Esophagus squamous epithelium (tissue), 4 donors: ENCODE measurements at regions not wholly inside any gene's neighbourhood (a gene's known extent, or its start where the extent isn't known, plus 50 kb on each side); places are given as distances from the start of the nearest gene placed in this dataset.

Source experiments
- CTCF ChIP-seq, 6 experiments: fragments of 450-650 bp in 4 of 6; fragments of 200-600 bp in 2 of 6; sonication (generic) in 2 of 6; IDR thresholded peaks; one replicate each; pipeline ENCODE4 v1.5.1; 2016 to 2019; ENCODE audit warnings: antibody characterized with exemption in 6 of 6, mild to moderate bottlenecking in 4 of 6, moderate library complexity in 4 of 6
- POLR2A ChIP-seq, 4 donors: fragments of 450-650 bp; IDR thresholded peaks; one replicate each; pipeline ENCODE4 v1.6.1; 2017; ENCODE audit warnings: antibody characterized with exemption in 4 of 4, mild to moderate bottlenecking in 4 of 4, moderate library complexity in 3 of 4

GRCh38 chr1:212182579-212182978 is 102.6 kb upstream of the PPP2R5A start:
- TF ChIP-seq CTCF (IDR thresholded peaks at IDR 0.05) (no peak), POLR2A (IDR thresholded peaks at IDR 0.05) (no peak)
